Gastroesophageal sphincter (tissue), 4 donors: ENCODE measurements at regions not wholly inside any gene's neighbourhood (a gene's known extent, or its start where the extent isn't known, plus 50 kb on each side); places are given as distances from the start of the nearest gene placed in this dataset.

Experiments used
- ATAC-seq: fragments of 150-250 bp; one replicate; pipeline ENCODE4 v1.9.1; 2016; ENCODE audit warnings: mild to moderate bottlenecking, moderate library complexity
- H3K27ac ChIP-seq, 4 donors: fragments of 200-600 bp; sonication (generic) in 3 of 4; 1 replicate in 3 of 4; 2 replicates in 1 of 4; pipeline ENCODE4 v1.5.1; 2016 to 2019
- H3K27me3 ChIP-seq: fragments of 200-600 bp; sonication (generic); one replicate; pipeline ENCODE4 v1.5.1; 2019
- H3K36me3 ChIP-seq, 2 donors: fragments of 200-600 bp; sonication (generic); one replicate each; pipeline ENCODE4 v1.5.1; 2019; ENCODE audit warnings: control low read depth in 1 of 2
- H3K4me1 ChIP-seq, 3 donors: fragments of 200-600 bp; sonication (generic); 1 replicate in 2 of 3; 2 replicates in 1 of 3; pipeline ENCODE4 v1.5.1; 2016 to 2019; ENCODE audit warnings: control low read depth in 2 of 3
- H3K4me3 ChIP-seq, 2 donors: fragments of 200-600 bp; sonication (generic); one replicate each; pipeline ENCODE4 v1.5.1; 2019; ENCODE audit warnings: mild to moderate bottlenecking in 1 of 2, moderate library complexity in 1 of 2
- H3K9me3 ChIP-seq, 3 donors: fragments of 200-600 bp; sonication (generic); one replicate each; pipeline ENCODE4 v1.5.1; 2017 to 2019; ENCODE audit warnings: control low read depth in 2 of 3
- EP300 ChIP-seq: sonication (generic); formaldehyde crosslinking; IDR thresholded peaks from one replicate; pipeline ENCODE4 v1.6.1; 2017; ENCODE audit warnings: antibody characterized with exemption, mild to moderate bottlenecking
- POLR2A ChIP-seq, 2 donors: fragments of 450-650 bp; IDR thresholded peaks; one replicate each; pipeline ENCODE4 v1.6.1; 2017; ENCODE audit warnings: antibody characterized with exemption in 2 of 2, mild to moderate bottlenecking in 2 of 2, moderate library complexity in 1 of 2
- POLR2AphosphoS5 ChIP-seq: sonication (generic); formaldehyde crosslinking; IDR thresholded peaks from one replicate; pipeline ENCODE4 v1.6.1; 2017; ENCODE audit warnings: antibody characterized with exemption
- WGBS, 2 donors: methylation state at CpG; one replicate each; pipeline ENCODE4 v1.1.5; 2018; ENCODE audit warnings: low coverage in 1 of 2; 5-methylcytosine and 5-hydroxymethylcytosine counted together
- TF ChIP-seq, protein P1 (sequence below), 4 experiments: fragments of 200-600 bp in 2 of 4; fragments of 450-650 bp in 2 of 4; sonication (generic) in 1 of 4; IDR thresholded peaks; one replicate each; pipeline ENCODE4 v1.5.1; 2017 to 2019; ENCODE audit warnings: antibody characterized with exemption in 4 of 4, mild to moderate bottlenecking in 2 of 4, moderate library complexity in 2 of 4

DNA sequence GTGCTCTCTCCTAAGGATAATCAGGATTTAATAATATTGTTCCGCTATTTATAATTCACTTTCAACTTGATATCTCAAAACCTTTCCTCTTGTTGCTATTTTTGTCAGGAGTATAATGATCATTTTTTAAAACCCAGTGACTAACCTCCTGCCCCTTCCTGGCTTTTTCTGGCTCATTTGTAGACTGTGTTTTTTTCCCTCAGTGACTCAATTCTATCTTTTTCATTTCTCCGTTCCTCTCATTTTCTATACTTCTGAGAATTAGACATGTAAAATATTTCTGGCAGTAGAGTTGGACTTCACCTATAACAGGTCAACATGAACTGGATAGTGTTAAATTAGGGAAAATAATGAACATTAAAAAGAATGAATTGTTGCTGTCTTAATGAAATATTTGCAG, 490.7 kb downstream of the EDEM1 start:
- H3K4me1 ChIP-seq, result no peaks in the 10 kb centered on the region
- no peak for ATAC-seq
- no peaks in the 10 kb centered on the region for H3K27me3 ChIP-seq
- no peaks in the 10 kb centered on the region for H3K9me3 ChIP-seq
- no peak overlapping the region for H3K27ac ChIP-seq
- H3K4me3 ChIP-seq, result no peak overlapping the region
- H3K36me3 ChIP-seq, result no peaks in the 10 kb centered on the region
- WGBS, 2 donors, result 55 to 72% methylated on average over 2 of the region's 2 CpGs
- TF ChIP-seq POLR2AphosphoS5, result no peak
- TF ChIP-seq, protein P1, sequence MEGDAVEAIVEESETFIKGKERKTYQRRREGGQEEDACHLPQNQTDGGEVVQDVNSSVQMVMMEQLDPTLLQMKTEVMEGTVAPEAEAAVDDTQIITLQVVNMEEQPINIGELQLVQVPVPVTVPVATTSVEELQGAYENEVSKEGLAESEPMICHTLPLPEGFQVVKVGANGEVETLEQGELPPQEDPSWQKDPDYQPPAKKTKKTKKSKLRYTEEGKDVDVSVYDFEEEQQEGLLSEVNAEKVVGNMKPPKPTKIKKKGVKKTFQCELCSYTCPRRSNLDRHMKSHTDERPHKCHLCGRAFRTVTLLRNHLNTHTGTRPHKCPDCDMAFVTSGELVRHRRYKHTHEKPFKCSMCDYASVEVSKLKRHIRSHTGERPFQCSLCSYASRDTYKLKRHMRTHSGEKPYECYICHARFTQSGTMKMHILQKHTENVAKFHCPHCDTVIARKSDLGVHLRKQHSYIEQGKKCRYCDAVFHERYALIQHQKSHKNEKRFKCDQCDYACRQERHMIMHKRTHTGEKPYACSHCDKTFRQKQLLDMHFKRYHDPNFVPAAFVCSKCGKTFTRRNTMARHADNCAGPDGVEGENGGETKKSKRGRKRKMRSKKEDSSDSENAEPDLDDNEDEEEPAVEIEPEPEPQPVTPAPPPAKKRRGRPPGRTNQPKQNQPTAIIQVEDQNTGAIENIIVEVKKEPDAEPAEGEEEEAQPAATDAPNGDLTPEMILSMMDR (IDR thresholded peaks at IDR 0.05), result no peak
- no peak for TF ChIP-seq EP300
- no peak for TF ChIP-seq POLR2A (IDR thresholded peaks at IDR 0.05)

DNA sequence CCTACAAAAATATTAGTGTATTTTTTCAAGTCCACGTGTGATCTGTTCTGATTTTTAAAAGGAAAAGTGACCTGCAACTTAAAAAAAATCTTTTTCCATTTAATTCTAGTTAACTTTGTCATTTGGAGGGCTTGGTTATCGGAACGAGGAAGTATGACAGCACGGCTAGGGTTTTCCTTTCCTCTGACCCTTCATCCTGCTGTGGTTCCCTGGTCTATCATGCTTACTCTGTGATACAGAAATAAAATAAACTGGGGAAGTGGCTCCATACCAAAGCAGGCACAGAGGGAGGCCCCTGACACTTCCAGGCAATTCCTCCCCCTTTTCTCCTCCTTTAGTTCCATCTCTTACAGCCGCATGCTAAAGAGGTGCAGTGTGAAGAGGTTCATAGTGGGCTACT, 491.3 kb downstream of the EDEM1 start:
- H3K27ac ChIP-seq, result no peak overlapping the region
- 78 to 83% methylated on average over 2 to 4 of the region's 5 CpGs for WGBS, 2 donors
- no peaks in the 10 kb centered on the region for H3K4me1 ChIP-seq
- no peak for ATAC-seq
- no peaks in the 10 kb centered on the region for H3K36me3 ChIP-seq
- H3K4me3 ChIP-seq, result no peak overlapping the region
- H3K9me3 ChIP-seq, result no peaks in the 10 kb centered on the region
- H3K27me3 ChIP-seq, result no peaks in the 10 kb centered on the region
- TF ChIP-seq EP300, result no peak
- no peak for TF ChIP-seq POLR2A (IDR thresholded peaks at IDR 0.05)

DNA sequence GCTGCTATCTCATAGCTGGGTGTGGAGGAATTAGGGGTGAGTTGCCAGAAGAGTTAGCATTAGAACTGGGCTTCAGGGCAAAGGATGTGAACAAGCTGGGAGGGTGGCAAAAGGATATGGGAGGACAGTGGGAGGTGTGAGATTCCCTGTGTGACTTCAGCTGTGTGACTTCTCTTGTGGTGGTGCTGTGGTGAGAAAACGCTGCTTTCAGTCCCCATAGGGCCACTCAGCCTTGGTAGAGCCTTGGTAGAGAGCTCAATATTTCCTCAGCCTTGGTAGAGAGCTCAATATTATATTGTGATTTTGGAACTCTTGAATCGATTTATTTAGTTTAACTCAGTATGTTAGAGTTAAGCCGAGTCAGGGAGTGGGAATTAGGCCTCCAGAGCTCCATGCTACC, 499.7 kb downstream of the EDEM1 start:
- Histone ChIP-seq H3K27ac (no peak overlapping the region), H3K4me1 (no peaks in the 10 kb centered on the region), H3K4me3 (no peak overlapping the region), H3K9me3 (peaks cover 0 to 20% (median 0%) of the 10 kb centered on the region in 3 donors), H3K27me3 (no peaks in the 10 kb centered on the region), H3K36me3 (no peaks in the 10 kb centered on the region)
- TF ChIP-seq EP300 (no peak), POLR2AphosphoS5 (no peak), POLR2A (IDR thresholded peaks at IDR 0.05) (no peak)
- TF ChIP-seq, protein P1 (IDR thresholded peaks at IDR 0.05), result no peak
- WGBS, 2 donors, result 54 to 68% methylated on average over 3 of the region's 3 CpGs
- no peak for ATAC-seq

DNA sequence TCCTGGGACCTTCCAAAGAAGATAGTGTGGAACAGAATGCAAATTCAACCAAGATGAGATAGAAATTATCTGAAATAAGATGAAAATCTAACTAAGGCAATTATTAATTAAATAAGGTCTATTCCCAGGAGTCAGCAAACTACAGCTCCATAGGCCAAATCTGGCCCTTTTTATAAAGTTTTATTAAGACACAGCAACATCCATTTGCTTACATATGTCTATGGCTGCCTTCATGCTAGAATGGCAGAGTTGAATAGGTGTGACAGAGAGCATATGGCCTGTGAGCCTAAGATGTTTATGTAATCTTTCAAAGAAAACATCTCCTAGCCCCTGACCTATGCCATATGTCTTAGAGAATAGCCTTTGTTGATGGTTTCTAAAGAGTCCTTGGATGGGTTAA, 503.0 kb downstream of the EDEM1 start:
- TF ChIP-seq EP300 (no peak), POLR2AphosphoS5 (no peak), POLR2A (IDR thresholded peaks at IDR 0.05) (no peak)
- TF ChIP-seq, protein P1 (IDR thresholded peaks at IDR 0.05), result no peak
- Histone ChIP-seq H3K27me3 (no peaks in the 10 kb centered on the region), H3K9me3 (peaks cover 0 to 20% (median 0%) of the 10 kb centered on the region in 3 donors), H3K4me1 (no peaks in the 10 kb centered on the region), H3K36me3 (no peaks in the 10 kb centered on the region), H3K27ac (no peak overlapping the region), H3K4me3 (no peak overlapping the region)
- ATAC-seq, result no peak

DNA sequence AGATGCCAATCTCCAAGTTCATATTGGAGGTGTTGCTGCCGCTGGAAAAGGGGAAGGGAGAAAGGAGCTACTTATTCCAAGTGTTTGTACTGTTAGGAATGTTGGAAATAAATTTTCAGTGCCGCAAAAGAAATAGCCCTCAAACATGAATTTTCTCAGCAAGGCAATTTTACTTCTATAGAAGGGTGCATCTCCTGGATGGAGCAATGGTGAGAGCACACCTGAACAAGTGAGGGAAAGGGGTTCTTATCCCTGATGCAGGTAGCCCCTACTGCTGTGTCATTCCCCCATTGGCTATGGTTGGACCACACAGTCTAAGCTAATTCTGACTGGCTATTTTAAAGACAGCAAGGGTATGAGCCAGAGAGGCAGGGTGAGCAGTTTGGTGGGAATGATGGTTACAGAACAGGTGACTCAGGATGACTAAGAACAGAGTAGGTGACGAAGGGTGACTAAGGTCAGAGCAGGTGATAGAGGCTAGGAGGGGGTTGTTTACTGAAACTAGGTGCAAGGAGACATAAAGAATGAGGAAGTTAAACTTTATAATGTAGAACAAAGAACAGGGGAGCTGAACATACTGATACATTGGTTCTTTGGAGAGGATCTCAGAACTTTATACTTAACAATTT, 503.5 kb downstream of the EDEM1 start:
- Histone ChIP-seq H3K27ac (no peak overlapping the region), H3K9me3 (peaks cover 0 to 20% (median 0%) of the 10 kb centered on the region in 3 donors), H3K27me3 (no peaks in the 10 kb centered on the region), H3K4me1 (no peaks in the 10 kb centered on the region), H3K36me3 (no peaks in the 10 kb centered on the region), H3K4me3 (no peak overlapping the region)
- WGBS, 2 donors, result 68 to 96% methylated on average over 3 of the region's 3 CpGs
- no peak for ATAC-seq
- no peak for TF ChIP-seq EP300
- no peak for TF ChIP-seq POLR2AphosphoS5
- no peak for TF ChIP-seq POLR2A (IDR thresholded peaks at IDR 0.05)
- TF ChIP-seq, protein P1 (IDR thresholded peaks at IDR 0.05), result no peak
